ENCODE measurements at regions not wholly inside any gene's neighbourhood (a gene's known extent, or its start where the extent isn't known, plus 50 kb on each side); places are given as distances from the start of the nearest gene placed in this dataset.
"Not testable (repeated sequence)": the region's sequence is repeated elsewhere in the genome, so short reads cannot be mapped to it uniquely, and the experiment has no call there.

DNA sequence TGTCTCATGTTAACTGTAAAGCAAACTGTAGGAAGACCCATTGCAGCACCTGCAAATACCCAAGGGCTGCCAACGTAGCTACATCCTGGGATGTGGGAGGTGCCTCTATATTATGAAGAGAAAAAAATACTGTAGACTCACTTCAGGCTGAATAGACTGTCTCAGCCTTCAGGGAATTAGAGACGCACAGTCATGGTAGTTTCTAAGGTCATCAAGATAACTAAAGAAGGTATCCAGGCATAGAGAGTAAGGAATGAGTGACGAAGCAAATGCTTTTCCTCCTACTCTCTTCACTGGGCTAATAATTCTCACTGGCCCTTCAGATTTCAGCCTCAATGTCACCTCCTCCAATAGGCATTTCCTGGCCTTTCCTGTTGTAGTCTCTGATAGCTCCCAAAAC is 121.6 kb upstream of the ECI2 start:
- Mint-ChIP-seq H3K4me1 (ENCODE audit: low read depth) (peaks cover 14% of the 10 kb centered on the region), H3K27ac (ENCODE audit: unreplicated experiment) (no peak overlapping the region), H3K9me3 (ENCODE audit: low read depth) (no peaks in the 10 kb centered on the region)

DNA sequence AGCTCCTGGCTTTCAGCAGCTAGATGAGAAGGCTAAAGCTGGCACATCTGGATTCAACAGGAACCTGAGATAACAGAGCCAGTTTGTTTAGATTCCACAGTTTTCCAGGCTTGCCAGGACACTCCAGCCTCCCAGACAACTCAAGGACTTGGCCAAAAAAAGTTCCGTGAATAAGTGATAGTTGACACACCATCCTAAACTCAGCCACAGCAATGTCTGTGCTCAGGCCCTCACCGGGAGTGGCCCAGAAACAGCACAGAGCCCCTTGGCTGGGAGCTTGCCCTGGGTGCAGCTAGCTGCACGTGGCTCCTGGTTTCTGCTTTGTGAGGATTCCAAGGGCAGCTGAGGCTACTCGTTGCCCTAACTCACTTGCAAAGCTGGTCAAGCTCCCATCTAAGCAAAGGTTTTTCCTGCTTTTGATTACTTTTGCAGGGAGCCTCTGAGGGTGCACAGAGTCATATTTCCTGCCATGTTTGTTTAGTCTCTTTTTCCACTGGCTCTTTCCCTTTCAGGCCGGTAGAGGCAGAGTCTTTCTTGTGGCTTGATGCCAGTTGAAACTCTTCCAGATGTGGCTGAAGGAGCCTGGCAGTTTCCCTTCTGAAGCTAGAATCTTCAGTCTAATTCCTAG is 118.3 kb upstream of the ECI2 start:
- no peaks in the 10 kb centered on the region for H3K36me3 Mint-ChIP-seq (ENCODE audit: low read depth)
- H3K27me3 Mint-ChIP-seq (ENCODE audit: low read depth): no peaks in the 10 kb centered on the region
- no peak for DNase-seq (ENCODE audit: low spot score)
- peak overlapping the region; percentile 74 for H3K27ac Mint-ChIP-seq (ENCODE audit: unreplicated experiment)
- H3K4me3 Mint-ChIP-seq (ENCODE audit: unreplicated experiment): peak overlapping the region; percentile 9
- peak; percentile 84 for TF ChIP-seq CTCF (IDR thresholded peaks at IDR 0.05)
- peaks cover 14% of the 10 kb centered on the region for H3K4me1 Mint-ChIP-seq (ENCODE audit: low read depth)
- no peaks in the 10 kb centered on the region for H3K9me3 Mint-ChIP-seq (ENCODE audit: low read depth)

More for the DNA sequence above, 121.6 kb upstream of the ECI2 start:
- no peaks in the 10 kb centered on the region for H3K36me3 Mint-ChIP-seq (ENCODE audit: low read depth)
- no peak overlapping the region for H3K4me3 Mint-ChIP-seq (ENCODE audit: unreplicated experiment)
- no peaks in the 10 kb centered on the region for H3K27me3 Mint-ChIP-seq (ENCODE audit: low read depth)
- no peak for TF ChIP-seq CTCF (IDR thresholded peaks at IDR 0.05)
- DNase-seq (ENCODE audit: low spot score): no peak

GRCh38 chr6:4252445-4252844 is 117.1 kb upstream of the ECI2 start:
- H3K4me3 Mint-ChIP-seq (ENCODE audit: unreplicated experiment); H3K27ac Mint-ChIP-seq (ENCODE audit: unreplicated experiment); H3K27me3 Mint-ChIP-seq (ENCODE audit: low read depth); H3K36me3 Mint-ChIP-seq (ENCODE audit: low read depth); DNase-seq (ENCODE audit: low spot score); H3K9me3 Mint-ChIP-seq (ENCODE audit: low read depth): not testable (repeated sequence)
- peaks cover 14% of the 10 kb centered on the region for H3K4me1 Mint-ChIP-seq (ENCODE audit: low read depth)

DNA sequence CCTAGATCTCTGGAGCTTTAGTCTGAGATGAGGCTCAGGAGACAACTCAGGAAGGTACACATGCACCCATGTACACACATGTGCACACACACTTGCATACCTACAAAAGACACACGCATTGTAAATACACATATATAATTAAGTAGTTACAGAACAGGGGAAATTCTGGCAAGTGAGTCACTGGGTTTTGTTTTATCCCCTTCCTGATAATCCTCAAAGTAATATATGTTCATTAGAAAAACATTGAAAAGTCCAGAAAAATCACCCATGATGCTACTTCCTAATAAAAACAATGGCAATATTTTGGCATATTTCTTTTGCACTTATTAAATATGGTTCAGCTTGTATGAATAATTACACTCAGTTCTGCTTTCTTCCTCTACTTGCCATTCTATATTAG is 115.3 kb upstream of the ECI2 start:
- no peaks in the 10 kb centered on the region for H3K36me3 Mint-ChIP-seq (ENCODE audit: low read depth)
- no peak overlapping the region for H3K4me3 Mint-ChIP-seq (ENCODE audit: unreplicated experiment)
- no peaks in the 10 kb centered on the region for H3K9me3 Mint-ChIP-seq (ENCODE audit: low read depth)
- H3K27ac Mint-ChIP-seq (ENCODE audit: unreplicated experiment): no peak overlapping the region
- H3K4me1 Mint-ChIP-seq (ENCODE audit: low read depth): peaks cover 14% of the 10 kb centered on the region
- TF ChIP-seq CTCF (IDR thresholded peaks at IDR 0.05): no peak
- no peaks in the 10 kb centered on the region for H3K27me3 Mint-ChIP-seq (ENCODE audit: low read depth)
- no peak for DNase-seq (ENCODE audit: low spot score)

GRCh38 chr6:4243832-4244231 is 108.5 kb upstream of the ECI2 start:
- not testable (repeated sequence) for H3K27me3 Mint-ChIP-seq (ENCODE audit: low read depth); DNase-seq (ENCODE audit: low spot score)

GRCh38 chr6:4243237-4243636 is 107.9 kb upstream of the ECI2 start:
- no peak overlapping the region for H3K4me3 Mint-ChIP-seq (ENCODE audit: unreplicated experiment)
- DNase-seq (ENCODE audit: low spot score): no peak
- H3K4me1 Mint-ChIP-seq (ENCODE audit: low read depth): no peaks in the 10 kb centered on the region
- no peak for TF ChIP-seq CTCF (IDR thresholded peaks at IDR 0.05)
- H3K36me3 Mint-ChIP-seq (ENCODE audit: low read depth): no peaks in the 10 kb centered on the region
- H3K27ac Mint-ChIP-seq (ENCODE audit: unreplicated experiment): no peak overlapping the region
- H3K27me3 Mint-ChIP-seq (ENCODE audit: low read depth): no peaks in the 10 kb centered on the region
- H3K9me3 Mint-ChIP-seq (ENCODE audit: low read depth): peaks cover 3% of the 10 kb centered on the region

More at GRCh38 chr6:4243832-4244231, 108.5 kb upstream of the ECI2 start:
- not testable (repeated sequence) for H3K36me3 Mint-ChIP-seq (ENCODE audit: low read depth); H3K9me3 Mint-ChIP-seq (ENCODE audit: low read depth); H3K4me1 Mint-ChIP-seq (ENCODE audit: low read depth); H3K4me3 Mint-ChIP-seq (ENCODE audit: unreplicated experiment); H3K27ac Mint-ChIP-seq (ENCODE audit: unreplicated experiment)

Measured in chondrocyte (in vitro differentiated cells).